MM.1S (cell line): ENCODE measurements at regions not wholly inside any gene's neighbourhood (a gene's known extent, or its start where the extent isn't known, plus 50 kb on each side); places are given as distances from the start of the nearest gene placed in this dataset.

ENCODE experiments used
- DNase-seq: peaks from one replicate; pipeline ENCODE4 v3.0.0-alpha.2; 2015
- H2AFZ ChIP-seq: fragments of 300-600 bp; sonication (generic); 2 replicates; pipeline ENCODE4 v1.6.0; 2016; ENCODE audit warnings: antibody characterized with exemption, low read length
- H3F3A ChIP-seq: fragments of 300-600 bp; sonication (generic); 2 replicates; pipeline ENCODE4 v1.6.1; 2016; ENCODE audit warnings: mild to moderate bottlenecking, antibody characterized with exemption, low read length, moderate library complexity, mixed read lengths; ENCODE audit not compliant: insufficient read depth
- H3K27ac ChIP-seq: fragments of 300-600 bp; sonication (generic); 2 replicates; pipeline ENCODE4 v1.5.1; 2016; ENCODE audit warnings: mild to moderate bottlenecking, low read length
- H3K27me3 ChIP-seq: fragments of 300-600 bp; sonication (generic); replicated peaks from 2 replicates; pipeline ENCODE4 v1.6.0; 2016; ENCODE audit warnings: low read length; ENCODE audit not compliant: insufficient read depth
- H3K36me3 ChIP-seq: fragments of 300-600 bp; sonication (generic); replicated peaks from 2 replicates; pipeline ENCODE4 v1.6.1; 2016; ENCODE audit warnings: mild to moderate bottlenecking, low read length, mixed read lengths; ENCODE audit not compliant: insufficient read depth
- H3K4me1 ChIP-seq: fragments of 300-600 bp; sonication (generic); 2 replicates; pipeline ENCODE4 v1.6.1; 2016; ENCODE audit warnings: low read length, mixed read lengths
- H3K4me2 ChIP-seq: fragments of 300-600 bp; sonication (generic); 2 replicates; pipeline ENCODE4 v1.6.0; 2016; ENCODE audit warnings: low read depth, low read length
- H3K4me3 ChIP-seq: fragments of 300-600 bp; sonication (generic); 2 replicates; pipeline ENCODE4 v1.5.1; 2016; ENCODE audit warnings: low read length, mixed read lengths
- H3K79me2 ChIP-seq: fragments of 300-600 bp; sonication (generic); 2 replicates; pipeline ENCODE4 v1.6.1; 2016; ENCODE audit warnings: mixed run types, low read length, mixed read lengths
- H3K9ac ChIP-seq: fragments of 300-600 bp; sonication (generic); 2 replicates; pipeline ENCODE4 v1.6.1; 2016; ENCODE audit warnings: low read length, mixed read lengths
- H3K9me2 ChIP-seq: fragments of 300-600 bp; sonication (generic); replicated peaks from 2 replicates; pipeline ENCODE4 v1.6.1; 2016; ENCODE audit warnings: mild to moderate bottlenecking, low read length, mixed read lengths; ENCODE audit not compliant: insufficient read depth
- H3K9me3 ChIP-seq: fragments of 300-600 bp; sonication (generic); replicated peaks from 2 replicates; pipeline ENCODE4 v1.6.1; 2016; ENCODE audit warnings: mild to moderate bottlenecking, low read length, mixed read lengths; ENCODE audit not compliant: insufficient read depth
- H4K20me1 ChIP-seq: fragments of 300-600 bp; sonication (generic); 2 replicates; pipeline ENCODE4 v1.6.1; 2016; ENCODE audit warnings: mild to moderate bottlenecking, low read length, moderate library complexity, mixed read lengths; ENCODE audit not compliant: insufficient read depth
- EZH2 ChIP-seq: fragments of 300-600 bp; sonication (generic); optimal IDR thresholded peaks from 2 replicates; pipeline ENCODE3; 2017; ENCODE audit warnings: low read depth, mild to moderate bottlenecking, antibody characterized with exemption, low read length, mixed read lengths
- EZH2phosphoT487 ChIP-seq: fragments of 300-600 bp; sonication (generic); IDR thresholded peaks from 2 replicates; pipeline ENCODE4 v1.6.1; 2018; ENCODE audit warnings: antibody characterized with exemption, low read length
- TF ChIP-seq, protein P1 (sequence below): fragments of 300-600 bp; sonication (generic); IDR thresholded peaks from 2 replicates; pipeline ENCODE4 v1.5.1; 2016; ENCODE audit warnings: antibody characterized with exemption, low read length, mixed read lengths

DNA sequence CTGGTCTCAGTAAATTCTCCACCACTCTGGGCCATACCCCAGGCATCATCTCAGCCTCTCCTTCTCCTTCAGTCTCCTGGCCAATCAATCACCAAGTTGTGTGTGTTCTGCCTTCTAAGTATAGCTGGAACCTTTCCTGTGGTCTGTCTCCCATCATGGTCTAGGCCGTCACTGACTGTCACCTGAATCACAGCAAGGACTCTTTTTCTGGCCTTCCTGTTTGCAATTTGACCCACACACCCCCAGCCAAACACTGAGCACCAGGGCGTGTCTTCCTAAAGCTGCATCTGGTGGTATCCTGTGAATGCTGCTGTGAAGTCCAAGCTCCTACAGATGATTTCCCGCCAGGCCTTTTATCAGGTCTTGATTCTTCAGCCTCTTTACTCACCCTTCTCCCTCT, 52.6 kb upstream of the PRELID3B start:
- peaks cover 42% of the 10 kb centered on the region for H3K27me3 ChIP-seq
- H3F3A ChIP-seq = no peaks in the 10 kb centered on the region
- no peaks in the 10 kb centered on the region for H4K20me1 ChIP-seq
- no peak overlapping the region for H3K4me2 ChIP-seq
- no peak overlapping the region for H3K27ac ChIP-seq
- DNase-seq = no peak
- TF ChIP-seq, protein P1, sequence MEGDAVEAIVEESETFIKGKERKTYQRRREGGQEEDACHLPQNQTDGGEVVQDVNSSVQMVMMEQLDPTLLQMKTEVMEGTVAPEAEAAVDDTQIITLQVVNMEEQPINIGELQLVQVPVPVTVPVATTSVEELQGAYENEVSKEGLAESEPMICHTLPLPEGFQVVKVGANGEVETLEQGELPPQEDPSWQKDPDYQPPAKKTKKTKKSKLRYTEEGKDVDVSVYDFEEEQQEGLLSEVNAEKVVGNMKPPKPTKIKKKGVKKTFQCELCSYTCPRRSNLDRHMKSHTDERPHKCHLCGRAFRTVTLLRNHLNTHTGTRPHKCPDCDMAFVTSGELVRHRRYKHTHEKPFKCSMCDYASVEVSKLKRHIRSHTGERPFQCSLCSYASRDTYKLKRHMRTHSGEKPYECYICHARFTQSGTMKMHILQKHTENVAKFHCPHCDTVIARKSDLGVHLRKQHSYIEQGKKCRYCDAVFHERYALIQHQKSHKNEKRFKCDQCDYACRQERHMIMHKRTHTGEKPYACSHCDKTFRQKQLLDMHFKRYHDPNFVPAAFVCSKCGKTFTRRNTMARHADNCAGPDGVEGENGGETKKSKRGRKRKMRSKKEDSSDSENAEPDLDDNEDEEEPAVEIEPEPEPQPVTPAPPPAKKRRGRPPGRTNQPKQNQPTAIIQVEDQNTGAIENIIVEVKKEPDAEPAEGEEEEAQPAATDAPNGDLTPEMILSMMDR = no peak
- no peaks in the 10 kb centered on the region for H3K9me2 ChIP-seq
- no peaks in the 10 kb centered on the region for H3K36me3 ChIP-seq
- no peaks in the 10 kb centered on the region for H3K79me2 ChIP-seq
- H2AFZ ChIP-seq = no peak overlapping the region
- H3K9ac ChIP-seq = no peak overlapping the region
- no peaks in the 10 kb centered on the region for H3K9me3 ChIP-seq
- no peaks in the 10 kb centered on the region for H3K4me1 ChIP-seq
- no peak overlapping the region for H3K4me3 ChIP-seq

DNA sequence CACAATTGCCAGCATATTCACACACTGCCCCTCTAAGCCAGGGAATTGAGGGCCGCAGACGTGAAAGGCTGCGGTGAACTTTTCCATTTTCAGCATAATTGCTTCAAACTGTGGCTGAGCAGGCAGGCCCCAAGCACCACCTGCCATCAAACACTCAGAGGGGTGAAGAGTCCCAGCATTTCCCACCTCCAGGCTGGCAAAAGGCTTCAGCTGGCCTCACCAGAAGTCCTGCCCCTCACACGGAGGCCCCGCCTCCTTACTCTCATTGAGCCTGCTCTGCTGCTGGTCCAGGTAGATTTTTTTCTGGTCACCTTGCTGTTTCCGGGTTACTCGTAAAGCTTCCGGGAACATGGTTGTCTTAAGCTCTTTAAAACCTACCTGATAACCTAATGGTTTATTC, 52.0 kb upstream of the PRELID3B start:
- Histone ChIP-seq H3K4me2 (no peak overlapping the region), H3K9me3 (no peaks in the 10 kb centered on the region), H4K20me1 (no peaks in the 10 kb centered on the region), H2AFZ (no peak overlapping the region), H3K36me3 (no peaks in the 10 kb centered on the region), H3K79me2 (no peaks in the 10 kb centered on the region), H3K4me1 (no peaks in the 10 kb centered on the region), H3K9me2 (no peaks in the 10 kb centered on the region), H3K27me3 (peaks cover 47% of the 10 kb centered on the region), H3K4me3 (no peak overlapping the region), H3K9ac (no peak overlapping the region), H3K27ac (no peak overlapping the region), H3F3A (no peaks in the 10 kb centered on the region)
- TF ChIP-seq, protein P1 = no peak
- TF ChIP-seq EZH2phosphoT487 (no peak), EZH2 (no peak)
- no peak for DNase-seq
